Left forelimb (tissue), 1 donor: ENCODE measurements at regions not wholly inside any gene's neighbourhood (a gene's known extent, or its start where the extent isn't known, plus 50 kb on each side); places are given as distances from the start of the nearest gene placed in this dataset.
"Not testable (repeated sequence)": the region's sequence is repeated elsewhere in the genome, so short reads cannot be mapped to it uniquely, and the experiment has no call there.

Source experiments
- DNase-seq: peaks from one replicate; pipeline ENCODE4 v3.0.0-alpha.2; 2018; ENCODE audit warnings: low spot score

DNA sequence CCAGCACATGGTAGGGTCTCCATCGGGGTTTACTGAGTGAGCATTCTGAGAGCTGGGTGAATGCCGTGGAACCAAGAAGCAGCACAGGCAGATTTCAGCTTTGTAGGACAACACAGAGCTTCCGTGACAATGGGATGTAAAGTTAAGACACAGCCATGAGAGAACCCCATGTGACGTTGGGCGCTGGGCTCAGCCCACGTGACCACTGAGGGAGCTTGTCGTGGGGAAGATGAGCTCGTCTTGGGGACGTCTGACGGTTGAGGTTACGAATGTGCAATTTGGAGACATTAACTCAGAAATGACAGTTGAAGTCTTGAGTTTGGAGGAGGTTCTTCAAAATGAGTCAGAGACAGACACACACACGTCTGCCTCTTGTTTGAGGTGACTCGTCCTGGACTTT, 51.5 kb upstream of the MUC20 start:
- not testable (repeated sequence) for DNase-seq

GRCh38 chr3:195668131-195668766, 52.5 kb upstream of the MUC20 start:
- not testable (repeated sequence) for DNase-seq

DNA sequence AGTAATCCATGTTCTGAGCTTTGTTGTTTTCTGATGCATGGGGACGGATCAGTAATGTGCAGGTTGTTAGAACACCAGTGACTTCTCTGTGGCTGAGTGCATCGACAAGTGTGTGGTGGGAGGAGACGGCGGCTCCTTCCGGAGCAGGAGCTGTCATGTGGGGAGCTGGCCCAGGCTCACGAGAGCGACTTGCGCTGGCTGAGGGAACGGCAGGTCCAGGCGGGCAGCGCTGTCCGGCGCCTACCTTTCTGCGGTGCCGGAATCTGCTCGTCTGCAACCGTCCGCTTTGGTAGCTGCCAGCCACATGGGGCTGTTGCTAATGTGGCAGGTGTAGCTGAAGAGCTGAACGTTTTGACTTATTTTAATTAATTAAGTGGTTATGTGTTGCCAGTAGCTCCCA, 55.5 kb upstream of the MUC20 start:
- not testable (repeated sequence) for DNase-seq

GRCh38 chr3:195664131-195664530, 56.6 kb upstream of the MUC20 start:
- DNase-seq, result not testable (repeated sequence)

GRCh38 chr3:195659136-195659533, 61.6 kb upstream of the MUC20 start:
- DNase-seq, result not testable (repeated sequence)

DNA sequence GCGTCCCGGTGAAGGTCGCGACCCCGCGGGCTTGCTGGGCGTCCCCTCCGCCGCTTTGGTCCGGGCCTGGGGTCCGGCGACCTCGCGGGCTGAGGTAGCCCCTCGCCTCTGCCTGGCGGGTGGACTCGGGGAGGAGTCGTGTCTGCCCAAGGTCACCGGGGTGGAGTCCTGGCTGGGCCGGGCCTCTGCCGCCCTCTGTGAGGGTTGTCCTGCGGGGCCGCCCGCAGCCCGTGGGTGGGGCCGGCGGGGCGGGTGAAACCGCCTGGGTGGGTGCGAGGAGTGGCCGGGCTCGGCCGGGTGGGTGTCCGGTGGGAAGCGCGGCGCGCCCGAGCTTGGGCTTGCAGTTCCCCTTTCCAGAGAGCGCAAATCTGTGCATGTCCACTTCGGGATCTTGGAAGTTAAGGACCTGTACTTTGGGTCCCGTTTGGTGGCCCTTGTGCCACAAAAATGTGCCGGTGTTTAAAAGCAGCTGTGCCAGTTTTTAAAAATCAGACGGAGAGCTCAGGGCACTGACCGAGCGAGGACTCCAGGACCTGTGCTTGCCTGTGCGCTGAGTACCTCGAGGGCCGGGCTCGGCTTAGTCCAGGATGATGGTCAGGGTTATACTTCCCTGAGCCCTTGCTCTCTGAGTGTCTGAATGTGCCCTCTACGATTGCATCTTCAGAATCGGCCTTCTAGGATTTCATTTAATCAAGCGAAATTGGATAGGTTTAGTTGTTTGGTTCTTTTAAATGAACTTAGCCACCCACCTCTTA, 62.2 kb upstream of the MUC20 start:
- DNase-seq, result not testable (repeated sequence)

DNA sequence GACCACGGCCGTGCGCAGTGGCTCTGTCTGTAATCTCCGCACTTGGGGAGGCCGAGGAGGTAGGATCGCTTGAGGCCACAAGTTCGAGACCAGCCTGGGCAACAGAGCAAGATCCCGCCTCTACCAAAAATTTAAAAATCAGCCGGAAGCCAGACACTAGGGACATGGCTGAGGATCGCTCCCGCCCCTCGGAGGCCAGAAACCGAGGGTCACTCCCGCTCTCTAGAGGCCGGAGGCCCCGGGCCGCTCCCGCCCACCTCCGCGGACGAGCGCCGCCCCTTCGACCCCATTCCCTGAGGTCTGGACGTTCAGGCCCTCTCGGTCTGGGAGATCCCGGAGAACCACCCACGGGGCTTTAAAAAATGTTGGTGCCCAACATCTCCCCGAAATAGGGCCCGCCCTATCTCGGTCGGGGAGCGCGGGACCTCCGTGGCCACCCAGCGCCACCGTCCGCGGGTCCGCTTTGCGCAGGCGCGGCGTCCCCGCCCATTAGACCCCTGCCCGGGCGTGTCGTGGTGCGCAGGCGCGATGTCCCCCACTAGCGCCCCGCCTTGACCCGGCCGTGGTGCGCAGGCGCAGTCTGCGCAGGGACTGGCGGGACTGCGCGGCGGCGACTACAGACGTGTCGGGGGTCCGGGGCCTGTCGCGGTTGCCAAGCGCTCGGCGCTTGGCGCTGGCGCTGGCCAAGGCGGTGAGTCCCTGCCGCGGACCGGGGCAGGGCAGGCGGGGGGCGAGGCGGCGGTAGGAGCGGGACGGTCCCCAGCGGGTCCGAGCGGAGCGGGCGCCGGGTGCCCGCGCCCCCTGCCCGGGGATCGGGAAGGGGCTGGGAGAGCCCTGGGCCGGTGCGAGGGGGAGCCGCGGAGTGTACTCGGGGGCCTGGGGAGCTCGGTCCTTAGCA, 63.1 kb upstream of the MUC20 start:
- DNase-seq, result peak; percentile 69

GRCh38 chr3:195656091-195656490, 64.7 kb upstream of the MUC20 start:
- not testable (repeated sequence) for DNase-seq

- not testable (repeated sequence) for DNase-seq
Measured at GRCh38 chr3:195654746-195655145, 66.0 kb upstream of the MUC20 start.

GRCh38 chr3:195654138-195654537, 66.6 kb upstream of the MUC20 start:
- not testable (repeated sequence) for DNase-seq

DNA sequence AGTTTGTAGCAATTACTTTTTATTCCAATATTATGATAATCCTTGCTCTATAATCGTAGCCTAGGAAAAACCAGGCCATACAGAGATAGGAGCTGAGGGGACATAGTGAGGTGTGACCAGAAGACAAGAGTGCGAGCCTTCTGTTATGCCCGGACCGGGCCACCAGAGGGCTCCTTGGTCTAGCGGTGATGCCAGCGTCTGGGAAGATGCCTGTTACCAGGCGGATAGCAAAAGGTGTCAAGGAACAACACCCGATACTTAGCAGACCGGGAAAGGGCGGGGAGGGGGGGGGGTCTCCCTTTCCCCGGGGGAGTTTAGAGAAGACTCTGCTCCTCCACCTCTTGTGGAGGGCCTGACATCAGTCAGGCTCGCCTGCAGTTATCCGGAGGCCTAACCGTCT, 67.1 kb upstream of the MUC20 start:
- DNase-seq, result not testable (repeated sequence)

DNA sequence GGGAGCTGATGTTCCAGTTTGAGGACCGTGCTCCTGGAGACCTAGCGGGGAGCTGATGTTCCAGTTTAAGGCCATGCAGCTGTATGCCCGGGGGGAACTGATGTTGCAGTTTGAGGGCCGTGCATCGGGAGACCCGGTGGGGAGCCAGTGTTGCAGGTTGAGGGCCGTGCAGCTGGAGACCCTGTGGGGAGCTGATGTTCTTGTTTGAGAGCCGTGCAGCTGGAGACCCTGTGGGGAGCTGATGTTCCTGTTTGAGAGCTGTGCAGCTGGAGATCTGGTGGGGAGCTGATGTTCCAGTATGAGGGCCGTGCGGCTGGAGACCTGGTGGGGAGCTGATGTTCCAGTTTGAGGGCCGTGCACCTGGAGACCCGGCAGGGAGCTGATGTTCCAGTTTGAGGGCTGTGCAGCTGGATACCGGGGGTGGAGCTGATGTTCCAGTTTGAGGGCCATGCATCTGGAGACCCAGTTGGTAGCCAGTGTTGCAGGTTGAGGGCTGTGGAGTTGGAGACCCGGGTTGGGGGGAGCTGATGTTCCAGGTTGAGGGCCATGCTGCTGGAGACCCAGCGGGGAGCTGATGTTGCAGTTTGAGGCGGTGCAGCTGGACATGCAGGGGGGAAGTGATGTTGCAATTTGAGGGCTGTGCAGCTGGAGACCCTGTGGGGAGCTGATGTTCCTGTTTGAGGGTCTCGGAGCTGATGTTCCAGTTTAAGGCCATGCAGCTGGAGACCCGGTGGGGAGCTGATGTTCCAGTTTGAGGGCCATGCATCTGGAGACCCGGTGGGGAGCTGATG, 64.4 kb upstream of the APOD start:
- not testable (repeated sequence) for DNase-seq

DNA sequence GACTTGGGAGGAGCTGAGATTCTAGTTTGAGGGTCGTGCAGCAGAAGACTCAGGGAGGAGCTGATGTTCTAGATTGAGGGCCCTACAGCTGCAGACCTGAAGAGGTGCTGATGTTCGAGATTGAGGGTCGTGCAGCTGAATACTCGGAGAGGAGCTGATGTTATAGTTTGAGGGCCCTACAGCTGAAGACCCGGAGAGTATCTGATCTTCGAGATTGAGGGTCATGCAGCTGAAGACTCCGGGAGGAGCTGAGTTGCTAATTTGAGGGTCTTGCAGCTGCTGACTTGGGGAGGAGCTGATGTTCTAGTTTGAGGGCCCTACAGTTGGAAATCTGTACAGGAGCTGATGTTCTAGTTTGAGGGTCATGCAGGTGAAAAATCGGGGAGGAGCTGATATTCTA, 62.1 kb upstream of the APOD start:
- not testable (repeated sequence) for DNase-seq

GRCh38 chr3:195643245-195643644, 59.5 kb upstream of the APOD start:
- not testable (repeated sequence) for DNase-seq

DNA sequence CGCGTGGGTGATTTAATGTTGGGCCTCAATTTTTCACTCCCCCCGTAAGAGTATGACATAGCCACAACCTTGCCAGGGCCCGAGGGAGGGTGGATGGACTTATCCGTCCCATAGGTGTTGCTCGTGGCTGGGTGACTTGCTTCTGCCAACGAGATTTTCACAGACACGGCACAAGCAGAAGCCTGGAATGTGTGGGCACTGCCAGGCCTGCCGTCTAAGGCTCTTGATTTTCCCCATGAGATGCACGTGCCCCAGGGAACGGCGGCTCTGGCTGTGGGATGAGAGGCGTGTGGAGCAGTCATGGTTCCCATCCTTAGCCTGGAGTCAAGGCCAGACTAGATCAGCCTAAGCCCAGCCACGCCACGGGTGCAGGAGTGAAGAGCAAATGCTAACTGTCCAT, 58.6 kb upstream of the APOD start:
- DNase-seq, result not testable (repeated sequence)

DNA sequence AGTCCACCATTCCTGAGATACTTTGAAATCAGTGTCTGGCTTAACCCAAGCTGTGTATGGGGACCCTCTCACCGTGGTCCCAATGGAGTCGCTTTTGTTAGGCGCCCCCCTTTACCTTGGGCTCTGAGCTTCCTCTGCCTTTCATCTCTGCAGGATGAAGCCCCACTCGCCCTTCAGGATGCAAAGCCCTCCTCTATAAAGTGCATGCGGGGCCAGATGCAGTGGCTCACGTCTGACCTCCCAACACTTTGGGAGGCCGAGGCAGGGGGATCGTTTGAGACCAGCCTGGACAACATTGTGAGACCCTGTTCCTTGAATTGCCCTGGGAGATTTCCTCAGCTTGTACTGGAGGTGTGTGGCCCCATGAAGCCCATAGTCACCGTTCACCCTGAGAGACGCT, 54.7 kb upstream of the APOD start:
- not testable (repeated sequence) for DNase-seq

DNA sequence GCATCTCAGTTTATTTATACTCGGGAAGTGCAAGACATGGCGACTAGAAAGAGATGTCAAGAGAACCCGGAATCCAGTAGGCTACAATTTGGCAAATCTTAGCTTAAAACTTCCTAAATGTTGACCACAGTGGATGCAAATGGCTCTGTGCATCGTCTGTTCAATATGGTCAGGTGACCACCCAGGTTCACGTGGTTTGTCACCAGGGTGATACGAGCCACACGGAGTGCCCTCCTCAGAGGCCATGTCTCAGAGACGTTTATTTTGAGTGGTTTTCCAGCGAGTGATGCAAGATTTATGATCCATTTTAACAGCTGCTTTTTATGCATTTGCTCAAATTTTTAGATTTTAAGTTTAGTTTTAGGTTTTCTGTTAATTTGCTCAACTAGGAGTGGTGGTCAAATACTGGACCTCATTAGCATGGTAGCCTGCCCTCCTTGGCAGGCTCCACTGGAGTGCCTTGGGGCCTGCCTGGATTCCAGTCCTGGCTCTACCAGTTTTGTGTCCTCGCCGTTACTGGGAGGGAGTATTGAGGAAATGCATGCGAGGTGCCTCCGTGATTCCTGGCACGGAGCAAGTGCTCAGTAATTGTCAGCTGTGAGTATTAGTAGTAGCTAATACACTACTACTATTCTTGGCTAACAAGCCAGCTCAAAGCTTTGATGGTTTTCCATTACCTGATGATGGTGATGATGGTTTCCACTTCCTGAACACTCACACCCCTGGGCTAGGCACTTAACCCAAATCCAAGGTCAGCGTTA, 53.9 kb upstream of the APOD start:
- DNase-seq, result not testable (repeated sequence)

DNA sequence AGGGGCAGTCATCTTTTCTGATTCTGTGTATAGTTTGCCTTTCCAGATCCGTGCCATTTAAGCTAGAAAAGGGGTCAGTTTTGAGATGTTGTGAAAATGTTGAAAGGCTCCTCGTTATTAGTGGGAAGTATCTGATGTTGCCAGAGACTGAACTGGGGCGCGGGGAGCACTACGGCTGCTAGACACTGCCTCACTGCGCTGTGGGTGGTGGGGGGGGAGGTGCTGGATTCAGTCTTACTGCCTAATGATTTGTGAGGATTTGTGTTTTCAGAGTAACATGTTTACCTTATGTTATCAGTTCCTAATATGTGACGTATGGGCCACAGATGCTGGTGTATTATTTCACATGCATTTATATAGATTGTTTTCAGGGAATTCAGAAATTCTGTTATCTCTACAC, 53.3 kb upstream of the APOD start:
- DNase-seq, result not testable (repeated sequence)

GRCh38 chr3:195635898-195636685, 52.4 kb upstream of the APOD start:
- not testable (repeated sequence) for DNase-seq

GRCh38 chr3:195635262-195635873, 51.6 kb upstream of the APOD start:
- DNase-seq, result not testable (repeated sequence)
